Esophagus squamous epithelium (tissue), 5 donors: ENCODE measurements at regions not wholly inside any gene's neighbourhood (a gene's known extent, or its start where the extent isn't known, plus 50 kb on each side); places are given as distances from the start of the nearest gene placed in this dataset.

ENCODE experiments used
- DNase-seq: peaks from one replicate; lab custom pipeline; 2025; lab: John Stamatoyannopoulos, UW
- H3K27ac ChIP-seq, 4 donors: fragments of 200-600 bp; sonication (generic); one replicate each; pipeline ENCODE4 v1.5.1; 2016 to 2019; ENCODE audit warnings: mild to moderate bottlenecking in 1 of 4
- H3K27me3 ChIP-seq, 4 donors: fragments of 200-600 bp; sonication (generic); 1 replicate in 3 of 4; 2 replicates in 1 of 4; pipeline versions ENCODE4 v1.5.1 to v1.6.0; 2017 to 2021; ENCODE audit warnings: antibody characterized with exemption in 1 of 4
- H3K36me3 ChIP-seq, 3 donors: fragments of 200-600 bp; sonication (generic); one replicate each; pipeline ENCODE4 v1.5.1; 2016 to 2019
- H3K4me1 ChIP-seq, 3 donors: fragments of 200-600 bp; sonication (generic); one replicate each; pipeline ENCODE4 v1.5.1; 2017 to 2019
- H3K4me3 ChIP-seq, 4 donors: fragments of 200-600 bp; sonication (generic); 1 replicate in 3 of 4; 2 replicates in 1 of 4; pipeline ENCODE4 v1.5.1; 2016 to 2019; ENCODE audit warnings: mild to moderate bottlenecking in 2 of 4, moderate library complexity in 1 of 4
- H3K9me3 ChIP-seq, 3 donors: fragments of 200-600 bp; sonication (generic); one replicate each; pipeline ENCODE4 v1.5.1; 2016 to 2019
- CTCF ChIP-seq, 6 experiments: fragments of 450-650 bp in 4 of 6; fragments of 200-600 bp in 2 of 6; sonication (generic) in 2 of 6; IDR thresholded peaks; one replicate each; pipeline ENCODE4 v1.5.1; 2016 to 2019; ENCODE audit warnings: antibody characterized with exemption in 6 of 6, mild to moderate bottlenecking in 4 of 6, moderate library complexity in 4 of 6
- POLR2A ChIP-seq, 4 donors: fragments of 450-650 bp; IDR thresholded peaks; one replicate each; pipeline ENCODE4 v1.6.1; 2017; ENCODE audit warnings: antibody characterized with exemption in 4 of 4, mild to moderate bottlenecking in 4 of 4, moderate library complexity in 3 of 4
- WGBS, 2 donors: methylation state at CpG; one replicate each; pipeline ENCODE4 v1.1.5; 2018; 5-methylcytosine and 5-hydroxymethylcytosine counted together
- intact Hi-C: fragments of 100-400 bp; cut with DNase I; formaldehyde crosslinking; loops from one replicate; pipeline ENCODE4 v1.15.0; 2022
- donor health status: DM: yes; HTN: yes; CAD: no.

- Histone ChIP-seq H3K27me3 (no peaks in the 10 kb centered on the region), H3K4me3 (no peak overlapping the region), H3K36me3 (no peaks in the 10 kb centered on the region), H3K27ac (no peak overlapping the region), H3K4me1 (peaks cover 0 to 20% (median 4%) of the 10 kb centered on the region in 3 donors), H3K9me3 (no peaks in the 10 kb centered on the region)
- intact Hi-C loops: loop anchor here (10.0 kb wide), 2 partner anchors 124 to 214 kb away; partner anchors contain the start of gene ARID1B
- DNase-seq: no peak
- no peak for TF ChIP-seq CTCF (IDR thresholded peaks at IDR 0.05)
- TF ChIP-seq POLR2A (IDR thresholded peaks at IDR 0.05): no peak
These were observed 216.7 kb upstream of the ARID1B start for GRCh38 chr6:156560476-156560875.

GRCh38 chr6:156559162-156559690, 218.0 kb upstream of the ARID1B start:
- intact Hi-C loops: no loop called here

GRCh38 chr6:156557911-156558259, 219.3 kb upstream of the ARID1B start:
- H3K9me3 ChIP-seq: no peaks in the 10 kb centered on the region
- H3K27ac ChIP-seq: no peak overlapping the region
- DNase-seq: no peak
- WGBS, 2 donors: 78 to 89% methylated on average over 1 of the region's 1 CpG
- H3K4me3 ChIP-seq: no peak overlapping the region
- H3K36me3 ChIP-seq: no peaks in the 10 kb centered on the region
- no peaks in the 10 kb centered on the region for H3K27me3 ChIP-seq
- peaks cover 0 to 6% (median 0%) of the 10 kb centered on the region in 3 donors for H3K4me1 ChIP-seq
- intact Hi-C loops: no loop called here
- no peak for TF ChIP-seq CTCF (IDR thresholded peaks at IDR 0.05)
- TF ChIP-seq POLR2A (IDR thresholded peaks at IDR 0.05): no peak

More at GRCh38 chr6:156559162-156559690, 218.0 kb upstream of the ARID1B start:
- no peak overlapping the region for H3K27ac ChIP-seq
- H3K4me3 ChIP-seq: no peak overlapping the region
- no peak for DNase-seq
- TF ChIP-seq CTCF (IDR thresholded peaks at IDR 0.05): no peak
- TF ChIP-seq POLR2A (IDR thresholded peaks at IDR 0.05): no peak
- H3K9me3 ChIP-seq: no peaks in the 10 kb centered on the region
- WGBS, 2 donors: 91 to 97% methylated on average over 4 of the region's 4 CpGs
- H3K4me1 ChIP-seq: peaks cover 0 to 14% (median 4%) of the 10 kb centered on the region in 3 donors
- no peaks in the 10 kb centered on the region for H3K27me3 ChIP-seq
- no peaks in the 10 kb centered on the region for H3K36me3 ChIP-seq

GRCh38 chr6:156557251-156557910, 219.8 kb upstream of the ARID1B start:
- TF ChIP-seq POLR2A (IDR thresholded peaks at IDR 0.05) (no peak), CTCF (IDR thresholded peaks at IDR 0.05) (no peak)
- H3K27me3 ChIP-seq: no peaks in the 10 kb centered on the region
- H3K9me3 ChIP-seq: no peaks in the 10 kb centered on the region
- intact Hi-C loops: no loop called here
- H3K4me1 ChIP-seq: peaks cover 0 to 6% (median 0%) of the 10 kb centered on the region in 3 donors
- 46 to 55% methylated on average over 10 of the region's 11 CpGs for WGBS, 2 donors
- H3K4me3 ChIP-seq: no peak overlapping the region
- no peak for DNase-seq
- H3K36me3 ChIP-seq: no peaks in the 10 kb centered on the region
- no peak overlapping the region for H3K27ac ChIP-seq

GRCh38 chr6:156556811-156557210, 220.4 kb upstream of the ARID1B start:
- H3K27ac ChIP-seq: no peak overlapping the region

More at GRCh38 chr6:156556811-156557210, 220.4 kb upstream of the ARID1B start:
- Histone ChIP-seq H3K36me3 (no peaks in the 10 kb centered on the region), H3K27me3 (no peaks in the 10 kb centered on the region), H3K4me3 (no peak overlapping the region), H3K9me3 (no peaks in the 10 kb centered on the region), H3K4me1 (peaks cover 0 to 6% (median 0%) of the 10 kb centered on the region in 3 donors)
- intact Hi-C loops: no loop called here
- DNase-seq: no peak
- no peak for TF ChIP-seq CTCF (IDR thresholded peaks at IDR 0.05)
- 71 to 80% methylated on average over 2 to 5 of the region's 5 CpGs for WGBS, 2 donors
